Endothelial cell of umbilical vein (primary cell): ENCODE measurements at regions not wholly inside any gene's neighbourhood (a gene's known extent, or its start where the extent isn't known, plus 50 kb on each side); places are given as distances from the start of the nearest gene placed in this dataset.

Experiments
- CTCF ChIP-seq, 2 donors: IDR thresholded peaks; 1 replicate in 1 of 2; 2 replicates in 1 of 2; pipeline ENCODE4 v1.5.1; 2011; ENCODE audit warnings: low read length in 2 of 2, mild to moderate bottlenecking in 2 of 2, moderate library complexity in 2 of 2, control low read depth in 1 of 2, inconsistent platforms in 1 of 2, low read depth in 1 of 2; ENCODE audit not compliant: insufficient read depth in 1 of 2; ENCODE audit errors: extremely low read depth in 1 of 2
- EZH2 ChIP-seq: IDR thresholded peaks from 2 replicates; pipeline ENCODE4 v1.6.1; 2012; ENCODE audit warnings: borderline replicate concordance, low read depth, mild to moderate bottlenecking, moderate library complexity, low read length, inconsistent platforms; ENCODE audit not compliant: severe bottlenecking
- FOS ChIP-seq: IDR thresholded peaks from 2 replicates; pipeline ENCODE4 v1.6.1; 2011; ENCODE audit warnings: mild to moderate bottlenecking, low read length, moderate library complexity, borderline replicate concordance; ENCODE audit not compliant: insufficient read depth
- GATA2 ChIP-seq: IDR thresholded peaks from 2 replicates; pipeline ENCODE4 v1.7.0; 2011; ENCODE audit warnings: low read depth, mild to moderate bottlenecking, moderate library complexity, mixed read lengths, low read length; ENCODE audit not compliant: insufficient read length, insufficient read depth
- JUN ChIP-seq: IDR thresholded peaks from 2 replicates; pipeline ENCODE4 v1.6.1; 2011; ENCODE audit warnings: borderline replicate concordance, low read depth; ENCODE audit not compliant: insufficient read length, insufficient read depth
- MAX ChIP-seq: IDR thresholded peaks from 2 replicates; pipeline ENCODE4 v1.6.1; 2011; ENCODE audit not compliant: insufficient read depth, insufficient read length
- MYC ChIP-seq: IDR thresholded peaks from one replicate; pipeline ENCODE4 v1.6.1; 2011; ENCODE audit warnings: mild to moderate bottlenecking, low read depth, low read length
- POLR2A ChIP-seq: IDR thresholded peaks from 2 replicates; pipeline ENCODE4 v1.6.1; 2012; ENCODE audit warnings: low read depth, mild to moderate bottlenecking, control low read depth, low read length
- POLR2AphosphoS5 ChIP-seq: IDR thresholded peaks from 2 replicates; pipeline ENCODE4 v1.6.1; 2012; ENCODE audit warnings: low read depth, mild to moderate bottlenecking, control low read depth, low read length, moderate library complexity; ENCODE audit not compliant: insufficient read depth

- TF ChIP-seq CTCF (IDR thresholded peaks at IDR 0.05; ENCODE audit: extremely low read depth in 1 of 2, insufficient read depth in 1 of 2, low read depth in 1 of 2, low read length in 2 of 2) (no peak), EZH2 (no peak), POLR2A (no peak), GATA2 (no peak), MYC (no peak), POLR2AphosphoS5 (no peak), JUN (no peak), MAX (no peak), FOS (no peak)
These were observed 512.1 kb upstream of the SYT4 start for GRCh38 chr18:43789234-43790000.
